ENCODE measurements at regions not wholly inside any gene's neighbourhood (a gene's known extent, or its start where the extent isn't known, plus 50 kb on each side); places are given as distances from the start of the nearest gene placed in this dataset.
"Not testable (repeated sequence)": the region's sequence is repeated elsewhere in the genome, so short reads cannot be mapped to it uniquely, and the experiment has no call there.

- H3K4me1 ChIP-seq (replicated peaks in 1 of 2); H3K9me3 ChIP-seq (replicated peaks in 1 of 3); H3K4me3 ChIP-seq; H3K36me3 ChIP-seq (replicated peaks in 1 of 2); DNase-seq; H3K27me3 ChIP-seq; intact Hi-C loops (cut with DNase I); H3K27ac ChIP-seq: not testable (repeated sequence)
- WGBS, 4 donors: 60% methylated on average over 1 of the region's 1 CpG; no CpG with 5 or more reads in 3 of the 4 donors
Measured at GRCh38 chr1:146630302-146630701, 307.8 kb upstream of the NBPF12 start.

GRCh38 chr1:146618582-146618981, 319.5 kb upstream of the NBPF12 start:
- H3K27me3 ChIP-seq; H3K4me3 ChIP-seq; H3K9me3 ChIP-seq (replicated peaks in 1 of 3); H3K4me1 ChIP-seq (replicated peaks in 1 of 2); H3K27ac ChIP-seq; H3K36me3 ChIP-seq (replicated peaks in 1 of 2); intact Hi-C loops (cut with DNase I); DNase-seq: not testable (repeated sequence)
- 71 to 82% (median 75%) methylated on average over 2 to 3 of the region's 4 CpGs for WGBS, 4 donors

- H3K27ac ChIP-seq; DNase-seq; H3K9me3 ChIP-seq (replicated peaks in 1 of 3); H3K4me1 ChIP-seq (replicated peaks in 1 of 2); H3K4me3 ChIP-seq; H3K36me3 ChIP-seq (replicated peaks in 1 of 2); H3K27me3 ChIP-seq; intact Hi-C loops (cut with DNase I): not testable (repeated sequence)
Measured at GRCh38 chr1:146604681-146605080, 333.4 kb upstream of the NBPF12 start.

GRCh38 chr1:146600720-146601307, 337.3 kb upstream of the NBPF12 start:
- DNase-seq; H3K27ac ChIP-seq; H3K4me1 ChIP-seq (replicated peaks in 1 of 2); H3K27me3 ChIP-seq; H3K4me3 ChIP-seq; H3K36me3 ChIP-seq (replicated peaks in 1 of 2); intact Hi-C loops (cut with DNase I); H3K9me3 ChIP-seq (replicated peaks in 1 of 3): not testable (repeated sequence)
- WGBS, 4 donors: 23 to 75% (median 65%) methylated on average over 1 of the region's 3 CpGs

GRCh38 chr1:146599906-146600305, 338.2 kb upstream of the NBPF12 start:
- WGBS, 4 donors: 86 to 100% (median 94%) methylated on average over 1 of the region's 3 CpGs
- H3K4me1 ChIP-seq (replicated peaks in 1 of 2); H3K27ac ChIP-seq; DNase-seq; H3K27me3 ChIP-seq; H3K36me3 ChIP-seq (replicated peaks in 1 of 2); intact Hi-C loops (cut with DNase I); H3K9me3 ChIP-seq (replicated peaks in 1 of 3); H3K4me3 ChIP-seq: not testable (repeated sequence)

GRCh38 chr1:146581229-146581628, 352.4 kb upstream of the NOTCH2NLA start:
- WGBS, 4 donors: 91 to 100% (median 97%) methylated on average over 1 of the region's 1 CpG
- H3K27ac ChIP-seq; H3K4me3 ChIP-seq; H3K36me3 ChIP-seq (replicated peaks in 1 of 2); DNase-seq; intact Hi-C loops (cut with DNase I); H3K4me1 ChIP-seq (replicated peaks in 1 of 2); H3K27me3 ChIP-seq; H3K9me3 ChIP-seq (replicated peaks in 1 of 3): not testable (repeated sequence)

GRCh38 chr1:146567541-146567940, 338.7 kb upstream of the NOTCH2NLA start:
- intact Hi-C loops (cut with DNase I); DNase-seq: not testable (repeated sequence)
- WGBS, 4 donors: 30 to 40% methylated on average over 1 of the region's 2 CpGs; no CpG with 5 or more reads in 2 of the 4 donors

GRCh38 chr1:146558032-146558431, 329.2 kb upstream of the NOTCH2NLA start:
- 89 to 100% (median 94%) methylated on average over 2 to 3 of the region's 3 CpGs for WGBS, 4 donors
- H3K9me3 ChIP-seq (replicated peaks in 1 of 3); intact Hi-C loops (cut with DNase I); H3K36me3 ChIP-seq (replicated peaks in 1 of 2); H3K4me1 ChIP-seq (replicated peaks in 1 of 2); H3K4me3 ChIP-seq; H3K27me3 ChIP-seq; H3K27ac ChIP-seq; DNase-seq: not testable (repeated sequence)

More at GRCh38 chr1:146567541-146567940, 338.7 kb upstream of the NOTCH2NLA start:
- H3K27me3 ChIP-seq; H3K9me3 ChIP-seq (replicated peaks in 1 of 3); H3K27ac ChIP-seq; H3K4me3 ChIP-seq; H3K36me3 ChIP-seq (replicated peaks in 1 of 2); H3K4me1 ChIP-seq (replicated peaks in 1 of 2): not testable (repeated sequence)

GRCh38 chr1:146556405-146556804, 327.6 kb upstream of the NOTCH2NLA start:
- H3K4me1 ChIP-seq (replicated peaks in 1 of 2); H3K27ac ChIP-seq; H3K4me3 ChIP-seq; H3K9me3 ChIP-seq (replicated peaks in 1 of 3); H3K27me3 ChIP-seq; H3K36me3 ChIP-seq (replicated peaks in 1 of 2); DNase-seq; intact Hi-C loops (cut with DNase I): not testable (repeated sequence)
- WGBS, 4 donors: 61 to 100% (median 84%) methylated on average over 1 to 3 of the region's 7 CpGs

GRCh38 chr1:146552414-146552813, 323.6 kb upstream of the NOTCH2NLA start:
- 62 to 97% (median 81%) methylated on average over 2 to 3 of the region's 3 CpGs for WGBS, 4 donors

GRCh38 chr1:146548684-146549083, 319.9 kb upstream of the NOTCH2NLA start:
- H3K27ac ChIP-seq; H3K4me1 ChIP-seq (replicated peaks in 1 of 2); DNase-seq; H3K36me3 ChIP-seq (replicated peaks in 1 of 2); intact Hi-C loops (cut with DNase I); H3K4me3 ChIP-seq; H3K9me3 ChIP-seq (replicated peaks in 1 of 3); H3K27me3 ChIP-seq: not testable (repeated sequence)
- 90 to 97% (median 95%) methylated on average over 2 to 8 of the region's 9 CpGs; no CpG with 5 or more reads in 1 of the 4 donors for WGBS, 4 donors

More at GRCh38 chr1:146552414-146552813, 323.6 kb upstream of the NOTCH2NLA start:
- H3K4me1 ChIP-seq (replicated peaks in 1 of 2); H3K27me3 ChIP-seq; H3K27ac ChIP-seq; DNase-seq; intact Hi-C loops (cut with DNase I); H3K4me3 ChIP-seq; H3K36me3 ChIP-seq (replicated peaks in 1 of 2); H3K9me3 ChIP-seq (replicated peaks in 1 of 3): not testable (repeated sequence)

- H3K27ac ChIP-seq; H3K4me3 ChIP-seq; H3K27me3 ChIP-seq; DNase-seq; H3K9me3 ChIP-seq (replicated peaks in 1 of 3); H3K36me3 ChIP-seq (replicated peaks in 1 of 2); intact Hi-C loops (cut with DNase I); H3K4me1 ChIP-seq (replicated peaks in 1 of 2): not testable (repeated sequence)
- 96 to 100% (median 100%) methylated on average over 1 of the region's 1 CpG for WGBS, 4 donors
Measured at GRCh38 chr1:146546189-146546588, 317.4 kb upstream of the NOTCH2NLA start.

All from adrenal gland (tissue), 9 donors.